ENCODE measurements at regions not wholly inside any gene's neighbourhood (a gene's known extent, or its start where the extent isn't known, plus 50 kb on each side); places are given as distances from the start of the nearest gene placed in this dataset.

DNA sequence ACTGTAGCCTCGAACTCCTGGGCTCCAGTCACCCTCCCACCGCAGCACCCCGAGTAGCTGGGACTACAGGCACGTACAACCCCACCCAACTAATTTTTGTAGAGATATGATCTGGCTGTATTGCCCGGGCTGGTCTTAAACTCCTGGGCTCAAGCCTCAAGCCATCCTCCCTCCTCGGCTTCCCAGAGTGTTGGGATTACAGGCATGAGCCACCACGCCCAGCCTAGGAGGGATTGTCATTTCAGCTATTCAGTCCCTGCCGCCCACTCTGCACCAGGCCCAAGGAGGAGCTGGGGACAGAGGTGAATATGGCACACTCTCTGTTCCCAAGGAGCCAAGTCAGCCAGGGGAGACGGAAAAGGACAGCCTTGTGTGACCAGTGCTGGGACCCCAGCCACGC is 256.2 kb downstream of the PARN start:
- H3K4me1 ChIP-seq (ENCODE audit: control insufficient read depth, insufficient read depth, low read length) = peaks cover 6% of the 10 kb centered on the region
- no peaks in the 10 kb centered on the region for H4K20me1 ChIP-seq (ENCODE audit: insufficient read depth, low read length)
- H3K36me3 ChIP-seq (ENCODE audit: control insufficient read depth, insufficient read depth, low read length) = no peaks in the 10 kb centered on the region
- 60% methylated on average over 1 of the region's 10 CpGs; no CpG with 5 or more reads in 1 of the 2 experiments for WGBS, 2 experiments (ENCODE audit: extremely low coverage in 2 of 2, insufficient read length in 1 of 2)
- H2AK5ac ChIP-seq (ENCODE audit: low read depth, low read length) = 0 out of 2 replicates have a peak overlapping the region, but pooled peaks have one; percentile 21
- H4K8ac ChIP-seq (ENCODE audit: low read depth in 2 of 2, low read length in 2 of 2) = no peak overlapping the region
- H3K4me3 ChIP-seq (ENCODE audit: insufficient read depth, low read depth, low read length) = no peak overlapping the region
- H2BK20ac ChIP-seq (ENCODE audit: low read depth, low read length) = no peak overlapping the region
- in situ Hi-C loops (cut with MboI; ENCODE audit: low sequenced_read_pairs) (no loop called here), dilution Hi-C loops (cut with HindIII; ENCODE audit: low sequenced_read_pairs, unreplicated experiment) (no loop called here), intact Hi-C loops (cut with micrococcal nuclease) (no loop called here)
- POLR2A ChIA-PET (ENCODE audit: unreplicated experiment) = no interaction called here
- TF ChIP-seq RFX5 (IDR thresholded peaks at IDR 0.05; ENCODE audit: low read depth, low read length) (no peak), MAFK (IDR thresholded peaks at IDR 0.05; ENCODE audit: low read depth, low read length) (no peak), CHD1 (IDR thresholded peaks at IDR 0.05; ENCODE audit: low read depth, low read length) (no peak), CEBPB (IDR thresholded peaks at IDR 0.05; ENCODE audit: low read depth, low read length) (no peak), BHLHE40 (IDR thresholded peaks at IDR 0.05; ENCODE audit: low read depth, low read length) (no peak), RCOR1 (IDR thresholded peaks at IDR 0.05; ENCODE audit: insufficient replicate concordance, low read length) (no peak), RAD21 (IDR thresholded peaks at IDR 0.05; ENCODE audit: low read length) (no peak), FOS (IDR thresholded peaks at IDR 0.05; ENCODE audit: low read depth, low read length) (no peak), MAZ (IDR thresholded peaks at IDR 0.05; ENCODE audit: borderline replicate concordance, low read depth, low read length) (no peak), NFE2L2 (IDR thresholded peaks at IDR 0.05; ENCODE audit: low read depth, low read length) (no peak), MXI1 (IDR thresholded peaks at IDR 0.05; ENCODE audit: borderline replicate concordance, low read depth, low read length) (no peak), SMC3 (IDR thresholded peaks at IDR 0.05; ENCODE audit: low read depth, low read length) (no peak), POLR2A (IDR thresholded peaks at IDR 0.05; ENCODE audit: low read depth, low read length) (no peak)
- TF ChIP-seq, protein P1, sequence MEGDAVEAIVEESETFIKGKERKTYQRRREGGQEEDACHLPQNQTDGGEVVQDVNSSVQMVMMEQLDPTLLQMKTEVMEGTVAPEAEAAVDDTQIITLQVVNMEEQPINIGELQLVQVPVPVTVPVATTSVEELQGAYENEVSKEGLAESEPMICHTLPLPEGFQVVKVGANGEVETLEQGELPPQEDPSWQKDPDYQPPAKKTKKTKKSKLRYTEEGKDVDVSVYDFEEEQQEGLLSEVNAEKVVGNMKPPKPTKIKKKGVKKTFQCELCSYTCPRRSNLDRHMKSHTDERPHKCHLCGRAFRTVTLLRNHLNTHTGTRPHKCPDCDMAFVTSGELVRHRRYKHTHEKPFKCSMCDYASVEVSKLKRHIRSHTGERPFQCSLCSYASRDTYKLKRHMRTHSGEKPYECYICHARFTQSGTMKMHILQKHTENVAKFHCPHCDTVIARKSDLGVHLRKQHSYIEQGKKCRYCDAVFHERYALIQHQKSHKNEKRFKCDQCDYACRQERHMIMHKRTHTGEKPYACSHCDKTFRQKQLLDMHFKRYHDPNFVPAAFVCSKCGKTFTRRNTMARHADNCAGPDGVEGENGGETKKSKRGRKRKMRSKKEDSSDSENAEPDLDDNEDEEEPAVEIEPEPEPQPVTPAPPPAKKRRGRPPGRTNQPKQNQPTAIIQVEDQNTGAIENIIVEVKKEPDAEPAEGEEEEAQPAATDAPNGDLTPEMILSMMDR (conservative IDR thresholded peaks at IDR 0.05; ENCODE audit: low read depth, low read length) = no peak
- TF ChIP-seq, protein P2, sequence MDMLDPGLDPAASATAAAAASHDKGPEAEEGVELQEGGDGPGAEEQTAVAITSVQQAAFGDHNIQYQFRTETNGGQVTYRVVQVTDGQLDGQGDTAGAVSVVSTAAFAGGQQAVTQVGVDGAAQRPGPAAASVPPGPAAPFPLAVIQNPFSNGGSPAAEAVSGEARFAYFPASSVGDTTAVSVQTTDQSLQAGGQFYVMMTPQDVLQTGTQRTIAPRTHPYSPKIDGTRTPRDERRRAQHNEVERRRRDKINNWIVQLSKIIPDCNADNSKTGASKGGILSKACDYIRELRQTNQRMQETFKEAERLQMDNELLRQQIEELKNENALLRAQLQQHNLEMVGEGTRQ (IDR thresholded peaks at IDR 0.05; ENCODE audit: low read depth, low read length) = no peak
- TF ChIP-seq, protein P3, sequence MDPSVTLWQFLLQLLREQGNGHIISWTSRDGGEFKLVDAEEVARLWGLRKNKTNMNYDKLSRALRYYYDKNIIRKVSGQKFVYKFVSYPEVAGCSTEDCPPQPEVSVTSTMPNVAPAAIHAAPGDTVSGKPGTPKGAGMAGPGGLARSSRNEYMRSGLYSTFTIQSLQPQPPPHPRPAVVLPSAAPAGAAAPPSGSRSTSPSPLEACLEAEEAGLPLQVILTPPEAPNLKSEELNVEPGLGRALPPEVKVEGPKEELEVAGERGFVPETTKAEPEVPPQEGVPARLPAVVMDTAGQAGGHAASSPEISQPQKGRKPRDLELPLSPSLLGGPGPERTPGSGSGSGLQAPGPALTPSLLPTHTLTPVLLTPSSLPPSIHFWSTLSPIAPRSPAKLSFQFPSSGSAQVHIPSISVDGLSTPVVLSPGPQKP (IDR thresholded peaks at IDR 0.05; ENCODE audit: borderline replicate concordance, low read depth, low read length) = no peak
- H2AK9ac ChIP-seq (replicated peaks; ENCODE audit: low read depth, low read length, poor library complexity) = peak overlapping the region; percentile 89
- H2BK15ac ChIP-seq (ENCODE audit: low read depth, low read length) = no peak overlapping the region
- H2AFZ ChIP-seq (replicated peaks; ENCODE audit: low read length, poor library complexity) = no peak overlapping the region
- H3K9me1 ChIP-seq (ENCODE audit: insufficient read depth, low read length) = peaks cover 4% of the 10 kb centered on the region; the same call in 1 of the 2 replicates
- no peaks in the 10 kb centered on the region; the same call in 1 of the 2 replicates for H3K27me3 ChIP-seq (ENCODE audit: control insufficient read depth, insufficient read depth, low read length)
- no peak overlapping the region for H3K56ac ChIP-seq (ENCODE audit: extremely low read depth, insufficient read depth, low read length)
- no peaks in the 10 kb centered on the region for H3K9me3 ChIP-seq (ENCODE audit: control insufficient read depth, insufficient read depth, low read length)
- no peak overlapping the region for H3K14ac ChIP-seq (replicated peaks; ENCODE audit: low read depth, low read length)
- no peak overlapping the region for H4K91ac ChIP-seq (ENCODE audit: insufficient read depth, low read depth, low read length)
- H3K18ac ChIP-seq (ENCODE audit: low read depth, low read length) = no peak overlapping the region
- H3K4me2 ChIP-seq (ENCODE audit: low read depth, low read length) = no peak overlapping the region
- H2BK5ac ChIP-seq (ENCODE audit: low read depth, low read length, poor library complexity, severe bottlenecking) = no peak overlapping the region
- H3K4ac ChIP-seq (ENCODE audit: low read depth, low read length) = no peak overlapping the region
- H4K5ac ChIP-seq (ENCODE audit: low read depth, low read length) = no peak overlapping the region
- H3K23ac ChIP-seq (ENCODE audit: low read depth, low read length) = no peak overlapping the region
- no peaks in the 10 kb centered on the region for H3K79me1 ChIP-seq (ENCODE audit: low read depth in 1 of 2, low read length in 2 of 2)
- no TSS peak for BruUV-seq (replicated peaks)
- no peak overlapping the region; the same call in 1 of the 2 replicates for H2BK120ac ChIP-seq (ENCODE audit: low read depth, low read length)
- no peak overlapping the region for H3K27ac ChIP-seq (ENCODE audit: insufficient read depth, low read length)
- no peak for DNase-seq
- H3K9ac ChIP-seq (ENCODE audit: low read depth, low read length) = no peak overlapping the region
- CTCF ChIA-PET = no interaction called here
- no peak for ATAC-seq (ENCODE audit: low read depth)
